ENCODE measurements at regions not wholly inside any gene's neighbourhood (a gene's known extent, or its start where the extent isn't known, plus 50 kb on each side); places are given as distances from the start of the nearest gene placed in this dataset.

- TF ChIP-seq, protein P1, sequence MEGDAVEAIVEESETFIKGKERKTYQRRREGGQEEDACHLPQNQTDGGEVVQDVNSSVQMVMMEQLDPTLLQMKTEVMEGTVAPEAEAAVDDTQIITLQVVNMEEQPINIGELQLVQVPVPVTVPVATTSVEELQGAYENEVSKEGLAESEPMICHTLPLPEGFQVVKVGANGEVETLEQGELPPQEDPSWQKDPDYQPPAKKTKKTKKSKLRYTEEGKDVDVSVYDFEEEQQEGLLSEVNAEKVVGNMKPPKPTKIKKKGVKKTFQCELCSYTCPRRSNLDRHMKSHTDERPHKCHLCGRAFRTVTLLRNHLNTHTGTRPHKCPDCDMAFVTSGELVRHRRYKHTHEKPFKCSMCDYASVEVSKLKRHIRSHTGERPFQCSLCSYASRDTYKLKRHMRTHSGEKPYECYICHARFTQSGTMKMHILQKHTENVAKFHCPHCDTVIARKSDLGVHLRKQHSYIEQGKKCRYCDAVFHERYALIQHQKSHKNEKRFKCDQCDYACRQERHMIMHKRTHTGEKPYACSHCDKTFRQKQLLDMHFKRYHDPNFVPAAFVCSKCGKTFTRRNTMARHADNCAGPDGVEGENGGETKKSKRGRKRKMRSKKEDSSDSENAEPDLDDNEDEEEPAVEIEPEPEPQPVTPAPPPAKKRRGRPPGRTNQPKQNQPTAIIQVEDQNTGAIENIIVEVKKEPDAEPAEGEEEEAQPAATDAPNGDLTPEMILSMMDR (IDR thresholded peaks at IDR 0.05; ENCODE audit: insufficient read depth, low read depth, low read length) = no peak
- no peak for TF ChIP-seq EZH2 (IDR thresholded peaks at IDR 0.05; ENCODE audit: insufficient read depth, low read length)
Observed at GRCh38 chr10:84574102-84574501, 245.7 kb downstream of the CCSER2 start.
